Activated CD4-positive, alpha-beta T cell treated with anti-CD3 and anti-CD28 coated beads for 48 hours (primary cell): ENCODE measurements at regions not wholly inside any gene's neighbourhood (a gene's known extent, or its start where the extent isn't known, plus 50 kb on each side); places are given as distances from the start of the nearest gene placed in this dataset.
A peak's percentile ranks its signal among the peaks of the same experiment; 100 is the strongest.
"Not testable (repeated sequence)": the region's sequence is repeated elsewhere in the genome, so short reads cannot be mapped to it uniquely, and the experiment has no call there.

Experiments
- DNase-seq: peaks from one replicate; pipeline ENCODE4 v3.0.0-alpha.2; 2020

- DNase-seq = not testable (repeated sequence)
These were observed 103.7 kb upstream of the NBPF26 start for GRCh38 chr1:120619867-120620692.

DNA sequence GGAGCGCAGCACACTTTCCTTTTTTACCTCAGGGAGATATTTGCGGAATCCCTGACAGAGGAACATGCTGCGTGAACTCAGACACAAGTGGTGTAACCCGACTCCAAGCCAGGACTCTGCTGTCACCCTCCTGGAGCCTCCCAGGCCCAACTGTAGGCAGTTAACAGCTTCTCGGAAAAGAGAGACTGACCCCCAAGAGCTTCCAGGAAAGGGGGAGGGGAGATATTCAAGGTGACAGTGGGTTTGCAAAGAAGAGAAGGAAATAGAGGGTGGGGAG is 103.1 kb upstream of the NBPF26 start:
- not testable (repeated sequence) for DNase-seq

DNA sequence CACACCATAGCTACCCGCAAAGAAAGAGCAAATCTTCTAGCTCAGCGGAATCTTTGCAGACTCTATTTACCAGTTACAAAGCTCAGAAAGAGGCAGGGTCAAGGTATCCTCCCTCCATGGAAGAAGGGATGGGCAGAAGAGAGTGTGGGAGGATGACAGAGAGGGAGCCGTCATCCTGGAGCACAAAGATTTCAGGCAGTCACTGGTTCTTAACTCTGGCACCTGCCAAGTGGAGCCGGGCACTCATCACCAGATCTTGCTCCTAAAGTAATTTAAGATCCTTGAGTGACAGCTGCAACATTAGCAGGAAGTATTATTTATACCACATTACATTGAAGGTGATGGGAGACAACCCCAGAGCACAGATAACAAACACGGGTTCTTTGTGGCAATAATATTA is 102.5 kb upstream of the NBPF26 start:
- DNase-seq = not testable (repeated sequence)

DNA sequence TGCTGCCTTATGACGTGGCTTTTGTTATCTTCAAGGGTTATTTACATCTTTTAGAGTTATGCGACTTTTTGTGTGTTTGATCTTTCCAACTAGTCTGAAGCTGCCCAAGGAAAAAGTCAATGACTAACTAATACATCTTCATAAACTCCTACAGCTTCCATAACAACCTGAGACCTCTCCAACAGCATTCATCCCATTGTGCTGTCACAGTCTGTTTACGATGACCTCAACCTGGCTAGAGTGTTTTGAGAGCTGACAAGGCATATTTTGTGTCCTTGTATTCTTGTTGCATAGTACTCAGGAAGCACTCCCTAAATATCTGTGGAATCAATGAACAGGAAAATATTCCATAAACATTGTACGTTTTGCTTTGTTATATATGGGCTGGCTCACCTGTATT is 100.2 kb upstream of the NBPF26 start:
- not testable (repeated sequence) for DNase-seq

GRCh38 chr1:120624565-120625064 is 99.1 kb upstream of the NBPF26 start:
- not testable (repeated sequence) for DNase-seq

- not testable (repeated sequence) for DNase-seq
These were observed 93.8 kb upstream of the NBPF26 start for GRCh38 chr1:120629832-120630455.

GRCh38 chr1:120634816-120635806 is 88.6 kb upstream of the NBPF26 start:
- not testable (repeated sequence) for DNase-seq

- DNase-seq = not testable (repeated sequence)
These were observed 83.3 kb upstream of the NBPF26 start for GRCh38 chr1:120640261-120641013.

DNA sequence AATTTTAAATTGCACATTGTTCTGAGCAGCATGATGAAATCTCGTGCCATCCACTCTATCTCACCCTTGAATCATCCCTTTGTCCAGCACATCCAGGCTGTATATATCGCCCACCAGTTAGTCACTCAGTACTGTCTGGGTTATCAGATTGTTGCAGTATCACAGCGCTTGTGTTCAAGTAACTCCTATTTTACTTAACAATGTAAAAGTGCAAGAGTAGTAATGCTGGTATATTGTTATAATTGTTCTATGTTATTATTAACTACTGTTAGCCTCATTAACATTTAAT is 82.8 kb upstream of the NBPF26 start:
- DNase-seq = not testable (repeated sequence)

GRCh38 chr1:120647182-120647581 is 76.6 kb upstream of the NBPF26 start:
- not testable (repeated sequence) for DNase-seq

DNA sequence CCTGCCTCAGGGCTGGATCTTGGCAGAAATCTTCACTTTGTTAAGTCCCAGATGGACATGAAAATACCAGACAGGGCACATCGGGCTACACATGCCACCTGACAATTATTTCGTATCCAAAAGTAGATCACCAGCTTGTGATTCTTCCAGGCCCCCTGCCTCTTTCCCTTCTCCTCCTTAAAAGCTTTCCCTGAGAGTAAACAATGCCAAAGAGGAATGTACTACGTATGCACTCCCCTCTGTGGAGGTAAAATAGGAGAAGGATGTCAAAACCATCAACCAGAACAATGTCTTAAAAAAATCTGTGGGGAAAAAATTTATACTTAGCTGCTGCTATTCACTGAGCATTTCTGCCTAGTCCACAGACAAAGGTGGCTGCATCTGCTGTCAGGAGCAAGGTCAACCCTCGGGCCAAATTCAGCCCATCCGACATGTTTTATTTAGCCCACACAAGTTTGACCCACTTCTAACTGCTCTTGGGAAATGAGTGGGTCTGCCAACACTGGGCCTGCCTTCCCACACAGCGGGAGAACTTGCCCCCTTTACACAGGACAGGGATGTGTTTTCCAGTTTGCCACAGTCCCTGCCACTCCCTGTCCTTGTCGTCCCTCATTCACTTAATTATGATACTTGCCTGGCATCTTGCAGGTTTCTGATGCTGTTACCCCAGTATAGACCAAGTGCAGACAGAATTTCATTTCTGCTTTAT is 74.7 kb upstream of the NBPF26 start:
- not testable (repeated sequence) for DNase-seq

DNA sequence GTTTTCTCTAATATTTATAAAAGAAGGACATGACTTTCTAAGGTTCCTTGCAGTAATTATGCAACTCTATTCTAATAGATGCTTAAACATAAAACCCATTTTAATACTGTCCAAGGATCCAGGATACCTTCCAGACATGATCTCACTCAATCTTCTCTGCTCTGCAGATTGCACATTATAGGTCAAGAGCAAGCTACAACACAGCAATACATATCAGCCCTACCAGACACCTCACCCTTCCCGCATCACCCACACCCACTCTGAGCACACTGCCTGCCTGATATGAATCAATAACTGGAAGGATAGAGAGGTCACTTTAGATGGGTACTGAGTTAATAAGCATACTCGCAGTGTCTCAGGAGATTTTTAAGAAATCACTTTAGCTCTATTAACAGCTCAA is 74.0 kb upstream of the NBPF26 start:
- not testable (repeated sequence) for DNase-seq

GRCh38 chr1:120654114-120654513 is 69.6 kb upstream of the NBPF26 start:
- not testable (repeated sequence) for DNase-seq

DNA sequence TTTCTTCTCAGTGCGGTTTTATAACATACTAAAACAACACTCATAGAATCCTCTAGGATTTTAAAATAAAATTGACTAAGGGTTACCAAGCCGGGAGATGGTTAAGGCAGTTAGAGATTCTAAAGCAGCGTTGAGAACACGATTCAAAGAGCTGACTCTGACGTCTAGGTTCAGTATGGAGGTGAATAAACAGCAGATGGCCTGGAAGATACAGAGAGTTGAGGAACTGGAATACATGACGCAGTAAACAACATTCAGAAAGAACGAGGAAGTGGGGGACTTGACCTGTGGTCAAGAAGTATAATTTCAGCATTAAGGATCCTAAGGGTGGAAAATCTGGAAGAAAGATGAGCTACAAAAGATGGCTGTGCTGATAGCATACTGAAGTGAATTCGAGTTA is 68.4 kb upstream of the NBPF26 start:
- DNase-seq = not testable (repeated sequence)

DNA sequence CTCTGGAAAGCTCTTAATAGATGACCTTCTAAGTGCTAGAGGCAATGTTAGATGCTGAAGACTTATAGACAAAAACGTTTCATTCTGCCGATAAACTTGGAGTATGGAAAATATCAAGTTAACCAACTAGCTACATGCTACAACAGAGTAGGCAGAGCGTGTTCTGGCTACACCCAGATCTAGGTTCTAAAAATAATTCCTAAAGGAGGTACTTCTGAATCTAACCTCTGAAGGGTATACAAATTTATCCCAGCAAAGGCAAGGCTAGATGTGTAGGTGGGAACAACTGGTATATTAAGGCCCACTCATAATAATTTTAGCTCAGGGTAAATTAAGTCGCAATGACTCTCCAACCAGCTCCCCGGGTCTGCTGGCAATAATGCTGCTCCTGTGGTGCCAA is 67.6 kb upstream of the NBPF26 start:
- not testable (repeated sequence) for DNase-seq

DNA sequence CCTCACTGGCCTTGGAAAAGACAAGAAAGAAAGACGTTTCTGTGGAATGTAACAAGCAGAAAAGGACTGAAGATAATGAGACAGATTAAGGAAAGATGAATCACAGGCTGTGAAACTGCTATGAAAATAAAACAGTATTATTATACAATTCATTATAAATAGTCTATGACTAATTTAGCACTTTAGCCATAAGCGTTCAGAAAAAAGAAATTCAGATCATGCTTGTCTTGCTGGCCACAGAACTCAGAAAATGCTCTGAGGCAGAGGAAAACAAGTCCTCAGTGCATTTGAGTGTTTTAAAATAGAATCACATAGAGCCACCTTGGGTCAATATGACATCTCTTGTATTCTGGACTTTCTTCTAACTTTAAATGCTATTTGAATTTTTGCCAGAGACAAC is 65.9 kb upstream of the NBPF26 start:
- DNase-seq = not testable (repeated sequence)

GRCh38 chr1:120658622-120659021 is 65.1 kb upstream of the NBPF26 start:
- not testable (repeated sequence) for DNase-seq

DNA sequence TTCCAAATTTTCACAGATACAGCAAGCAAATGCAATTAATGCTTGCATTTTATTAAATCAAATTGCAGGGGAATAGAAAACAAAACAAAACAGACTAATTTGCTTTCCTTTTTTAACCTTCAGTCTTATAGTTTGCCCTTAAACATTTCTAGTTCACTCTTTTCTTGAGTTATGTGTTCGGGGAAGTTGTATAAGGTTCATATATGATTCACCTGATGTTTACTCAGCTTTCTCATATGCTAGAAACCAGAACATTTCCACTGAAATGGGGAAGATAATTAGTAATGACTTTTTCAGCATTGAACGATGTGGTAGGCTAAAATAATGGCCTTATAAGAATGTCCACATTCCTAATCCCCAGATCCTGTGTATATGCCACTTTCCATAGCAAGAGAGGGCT is 64.6 kb upstream of the NBPF26 start:
- DNase-seq = not testable (repeated sequence)

DNA sequence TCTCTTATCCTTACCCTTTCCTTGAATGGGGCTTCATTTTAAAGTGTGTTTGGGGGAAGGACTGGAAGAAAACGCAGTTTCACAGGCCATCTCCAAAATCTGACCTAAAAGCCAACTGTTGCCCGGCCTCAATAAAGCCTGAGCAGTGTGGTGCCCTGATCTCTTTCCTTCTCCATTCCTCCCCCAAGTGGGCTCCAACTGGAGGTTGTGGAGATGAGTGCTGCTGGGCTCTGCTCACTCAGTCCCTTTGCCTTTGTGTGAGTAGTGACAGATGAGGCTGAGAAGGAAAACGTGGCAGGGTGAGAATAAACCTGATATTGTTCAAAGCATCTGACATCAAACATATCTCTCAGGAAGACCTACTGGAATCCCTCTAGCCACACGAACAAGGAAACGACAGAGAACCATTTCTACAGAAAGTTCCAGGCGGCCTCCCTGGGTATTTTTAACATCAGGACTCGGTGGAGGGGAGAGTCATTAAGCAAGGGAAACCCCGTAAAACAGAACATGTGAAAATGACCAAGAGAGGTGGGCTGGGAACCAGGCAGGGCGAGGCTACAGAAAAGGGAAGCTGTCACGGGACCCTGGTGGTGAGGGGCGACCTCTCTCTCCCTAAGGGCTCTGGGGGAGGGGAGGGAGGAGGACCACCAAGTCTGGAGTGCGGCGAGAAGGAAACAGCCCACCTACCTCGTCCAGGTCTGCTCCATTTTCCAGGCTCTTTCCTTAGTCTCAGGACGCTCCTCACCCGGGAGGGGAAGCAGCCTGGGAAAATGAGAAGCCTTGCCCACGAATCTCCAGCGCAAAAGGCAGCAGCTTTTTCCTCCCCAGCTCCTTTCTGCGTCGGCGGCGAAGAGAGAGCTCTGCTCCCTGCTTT is 59.1 kb upstream of the NBPF26 start:
- DNase-seq = not testable (repeated sequence)

DNA sequence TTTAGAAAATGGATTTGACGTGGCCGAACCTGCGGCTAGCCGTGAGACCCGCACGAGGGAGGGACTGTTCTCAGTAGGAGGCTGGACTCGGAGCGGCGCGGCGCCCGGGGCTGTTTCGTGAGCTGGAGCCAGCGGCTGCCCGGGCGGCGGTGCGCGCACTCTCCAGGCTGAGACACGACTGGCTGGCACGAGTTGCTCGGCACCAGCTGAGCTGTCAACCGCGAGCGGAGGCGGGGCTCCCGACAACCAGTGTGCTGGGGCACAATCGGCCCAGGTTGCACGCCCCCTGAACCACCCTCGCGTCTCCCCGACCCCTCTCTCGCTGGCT is 58.5 kb upstream of the NBPF26 start:
- peak; percentile 2 for DNase-seq

GRCh38 chr1:120668187-120668586 is 55.6 kb upstream of the NBPF26 start:
- DNase-seq = not testable (repeated sequence)
